ENCODE measurements at regions not wholly inside any gene's neighbourhood (a gene's known extent, or its start where the extent isn't known, plus 50 kb on each side); places are given as distances from the start of the nearest gene placed in this dataset.

GRCh38 chr4:165600959-165601683 is 222.3 kb downstream of the CPE start:
- 0 out of 2 replicates have a peak, but pooled peaks have one; percentile 9 for TF ChIP-seq NFE2L2 (IDR thresholded peaks at IDR 0.05; ENCODE audit: low read length)
- no peak for TF ChIP-seq ZNF687 (CRISPR knock-in tag; IDR thresholded peaks at IDR 0.05)
- Histone ChIP-seq H3K27ac (ENCODE audit: extremely low read length, insufficient read depth, low read length) (no peak overlapping the region), H3K4me3 (replicated peaks in 1 of 3; ENCODE audit: insufficient read depth in 1 of 3, low read depth in 2 of 3, low read length in 3 of 3) (no peak overlapping the region), H3K9me3 (ENCODE audit: low read length) (no peaks in the 10 kb centered on the region), H3K9ac (ENCODE audit: insufficient read depth, low read depth, low read length) (no peak overlapping the region), H3K4me1 (ENCODE audit: insufficient read depth, low read length) (no peaks in the 10 kb centered on the region), H3K79me2 (ENCODE audit: insufficient read depth, low read length) (no peaks in the 10 kb centered on the region), H4K20me1 (ENCODE audit: insufficient read depth, low read length) (no peaks in the 10 kb centered on the region; the same call in 1 of the 2 replicates), H3K4me2 (ENCODE audit: low read depth, low read length) (no peak overlapping the region), H3K27me3 (ENCODE audit: control insufficient read depth in 1 of 2, insufficient read depth in 2 of 2, low read length in 2 of 2) (no peaks in the 10 kb centered on the region), H2AFZ (ENCODE audit: low read length) (no peak overlapping the region), H3K36me3 (replicated peaks in 1 of 2; ENCODE audit: control insufficient read depth in 1 of 2, insufficient read depth in 2 of 2, low read length in 2 of 2) (no peaks in the 10 kb centered on the region)
- CTCF ChIA-PET (ENCODE audit: low intra/inter-chr PET ratio, low total read pairs): no interaction called here
- in situ Hi-C loops (cut with HindIII; ENCODE audit: extremely low pct_ligation_motif_present, low pct_unique_long_range_greater_than_20kb) (no loop called here), intact Hi-C loops (cut with micrococcal nuclease; ENCODE audit: unreplicated experiment) (no loop called here)
- POLR2A ChIA-PET: no interaction called here
- 0% methylated on average over 4 of the region's 4 CpGs for WGBS (ENCODE audit: low lambda C conversion rate)
- no peak for ATAC-seq
- no peak for FAIRE-seq
- BruUV-seq (replicated peaks): no TSS peak
- no peak for DNase-seq (ENCODE audit: low spot score)

GRCh38 chr4:165602621-165603020 is 223.8 kb downstream of the CPE start:
- WGBS (ENCODE audit: low lambda C conversion rate): 45% methylated on average over 4 of the region's 4 CpGs
- FAIRE-seq (no peak), ATAC-seq (no peak), DNase-seq (ENCODE audit: low spot score) (no peak)
- H3K79me2 ChIP-seq (ENCODE audit: insufficient read depth, low read length): no peaks in the 10 kb centered on the region
- no peak overlapping the region for H3K9ac ChIP-seq (ENCODE audit: insufficient read depth, low read depth, low read length)
- no peak overlapping the region for H3K4me3 ChIP-seq (replicated peaks in 1 of 3; ENCODE audit: insufficient read depth in 1 of 3, low read depth in 2 of 3, low read length in 3 of 3)
- no peak overlapping the region for H3K27ac ChIP-seq (ENCODE audit: extremely low read length, insufficient read depth, low read length)
- BruUV-seq (replicated peaks): no TSS peak
- H3K36me3 ChIP-seq (replicated peaks in 1 of 2; ENCODE audit: control insufficient read depth in 1 of 2, insufficient read depth in 2 of 2, low read length in 2 of 2): no peaks in the 10 kb centered on the region
- H3K27me3 ChIP-seq (ENCODE audit: control insufficient read depth in 1 of 2, insufficient read depth in 2 of 2, low read length in 2 of 2): no peaks in the 10 kb centered on the region
- intact Hi-C loops (cut with micrococcal nuclease; ENCODE audit: unreplicated experiment) (no loop called here), in situ Hi-C loops (cut with HindIII; ENCODE audit: extremely low pct_ligation_motif_present, low pct_unique_long_range_greater_than_20kb) (no loop called here)
- ChIA-PET CTCF (ENCODE audit: low intra/inter-chr PET ratio, low total read pairs) (no interaction called here), POLR2A (no interaction called here)
- H3K4me2 ChIP-seq (ENCODE audit: low read depth, low read length): no peak overlapping the region
- H3K9me3 ChIP-seq (ENCODE audit: low read length): no peaks in the 10 kb centered on the region
- H4K20me1 ChIP-seq (ENCODE audit: insufficient read depth, low read length): no peaks in the 10 kb centered on the region; the same call in 1 of the 2 replicates
- TF ChIP-seq BCLAF1 (IDR thresholded peaks at IDR 0.05): no peak
- H3K4me1 ChIP-seq (ENCODE audit: insufficient read depth, low read length): no peaks in the 10 kb centered on the region
- H2AFZ ChIP-seq (ENCODE audit: low read length): no peak overlapping the region
